Naive thymus-derived CD8-positive, alpha-beta T cell (primary cell): ENCODE measurements at regions not wholly inside any gene's neighbourhood (a gene's known extent, or its start where the extent isn't known, plus 50 kb on each side); places are given as distances from the start of the nearest gene placed in this dataset.
A peak's percentile ranks its signal among the peaks of the same experiment; 100 is the strongest.
"Not testable (repeated sequence)": the region's sequence is repeated elsewhere in the genome, so short reads cannot be mapped to it uniquely, and the experiment has no call there.

ENCODE experiments used
- ATAC-seq, 2 donors: fragments of 150-1000 bp; cut with Tn5 transposase in 1 of 2; sonication (Bioruptor Pico), chemical (Tn5 transposase) in 1 of 2; 1 replicate in 1 of 2; 2 replicates in 1 of 2; pipeline ENCODE4 v1.10.0; 2021; ENCODE audit warnings: mild to moderate bottlenecking in 2 of 2, moderate library complexity in 2 of 2
- POLR2A ChIA-PET: fragments of 350-600 bp; sonication (Branson Sonifier 250); formaldehyde crosslinking; loops from one replicate; lab custom pipeline; 2021; ENCODE audit warnings: antibody characterized with exemption; lab: Charles Lee
- DNase-seq, 10 donors: peaks; one replicate each; pipeline versions ENCODE4 v3.0.0 to v3.0.0-alpha.2; 2020 to 2022
- H3K27ac Mint-ChIP-seq, 10 donors: one replicate each; pipeline ENCODE4 v1.8.0; 2020 to 2022; ENCODE audit warnings: mild to moderate bottlenecking in 10 of 10, mixed read lengths in 10 of 10, moderate library complexity in 4 of 10, inconsistent platforms in 1 of 10
- H3K27me3 Mint-ChIP-seq, 5 donors: one replicate each; pipeline ENCODE4 v1.8.0; 2021 to 2022; ENCODE audit warnings: mixed read lengths in 5 of 5
- H3K36me3 Mint-ChIP-seq, 3 donors: one replicate each; pipeline ENCODE4 v1.8.0; 2020 to 2022; ENCODE audit warnings: mixed read lengths in 3 of 3, mild to moderate bottlenecking in 2 of 3, inconsistent platforms in 1 of 3
- H3K4me1 Mint-ChIP-seq, 4 donors: one replicate each; pipeline ENCODE4 v1.8.0; 2021 to 2022; ENCODE audit warnings: mixed read lengths in 4 of 4
- H3K4me3 Mint-ChIP-seq, 10 donors: one replicate each; pipeline ENCODE4 v1.8.0; 2020 to 2022; ENCODE audit warnings: mild to moderate bottlenecking in 10 of 10, mixed read lengths in 10 of 10, moderate library complexity in 6 of 10, inconsistent platforms in 1 of 10
- H3K9me3 Mint-ChIP-seq, 9 donors: one replicate each; pipeline ENCODE4 v1.8.0; 2020 to 2022; ENCODE audit warnings: mixed read lengths in 9 of 9, mild to moderate bottlenecking in 3 of 9, inconsistent platforms in 1 of 9, moderate library complexity in 1 of 9

DNA sequence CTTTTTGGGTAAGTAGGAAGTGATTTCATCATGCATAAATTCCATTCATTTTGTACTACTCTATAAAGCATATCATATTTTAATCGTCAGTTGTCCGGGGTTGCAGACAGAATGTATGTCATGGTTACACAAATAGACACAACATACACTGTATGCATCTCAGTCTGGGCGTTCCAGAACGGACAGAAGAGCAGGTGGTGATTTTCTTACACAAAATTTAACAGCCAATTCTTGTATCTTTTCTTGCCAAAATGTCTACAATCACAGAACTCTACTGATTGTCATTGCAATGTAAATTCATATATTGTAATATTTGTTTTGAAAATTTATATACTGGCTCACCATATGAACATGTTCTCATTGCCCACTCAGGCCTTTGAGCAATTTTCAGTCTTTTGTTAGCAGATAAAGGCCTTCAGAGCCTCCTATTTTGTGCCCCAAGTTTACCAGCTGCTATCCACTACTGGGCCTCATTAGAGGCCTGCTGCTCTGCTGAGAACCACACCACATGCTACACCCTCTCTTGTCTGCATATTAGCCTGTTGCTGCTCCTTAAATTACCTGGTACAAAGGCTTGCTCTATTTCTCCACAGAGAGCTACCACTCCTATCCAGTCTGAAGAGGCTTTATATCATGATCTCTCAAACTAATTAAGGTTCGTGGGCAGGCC is 61.5 kb downstream of the PRDM13 start:
- DNase-seq (no peak), ATAC-seq (no peak)
- H3K36me3 Mint-ChIP-seq, result no peaks in the 10 kb centered on the region
- no peaks in the 10 kb centered on the region for H3K9me3 Mint-ChIP-seq
- POLR2A ChIA-PET, result interaction anchor here (1.1 kb wide), 1 partner anchor 8 kb away, joined by 3 read pairs; no protein-coding TSS in a partner anchor
- H3K4me3 Mint-ChIP-seq, result no peak overlapping the region
- peaks cover 0 to 30% (median 9%) of the 10 kb centered on the region in 5 donors for H3K27me3 Mint-ChIP-seq
- no peak overlapping the region for H3K27ac Mint-ChIP-seq
- no peaks in the 10 kb centered on the region for H3K4me1 Mint-ChIP-seq

DNA sequence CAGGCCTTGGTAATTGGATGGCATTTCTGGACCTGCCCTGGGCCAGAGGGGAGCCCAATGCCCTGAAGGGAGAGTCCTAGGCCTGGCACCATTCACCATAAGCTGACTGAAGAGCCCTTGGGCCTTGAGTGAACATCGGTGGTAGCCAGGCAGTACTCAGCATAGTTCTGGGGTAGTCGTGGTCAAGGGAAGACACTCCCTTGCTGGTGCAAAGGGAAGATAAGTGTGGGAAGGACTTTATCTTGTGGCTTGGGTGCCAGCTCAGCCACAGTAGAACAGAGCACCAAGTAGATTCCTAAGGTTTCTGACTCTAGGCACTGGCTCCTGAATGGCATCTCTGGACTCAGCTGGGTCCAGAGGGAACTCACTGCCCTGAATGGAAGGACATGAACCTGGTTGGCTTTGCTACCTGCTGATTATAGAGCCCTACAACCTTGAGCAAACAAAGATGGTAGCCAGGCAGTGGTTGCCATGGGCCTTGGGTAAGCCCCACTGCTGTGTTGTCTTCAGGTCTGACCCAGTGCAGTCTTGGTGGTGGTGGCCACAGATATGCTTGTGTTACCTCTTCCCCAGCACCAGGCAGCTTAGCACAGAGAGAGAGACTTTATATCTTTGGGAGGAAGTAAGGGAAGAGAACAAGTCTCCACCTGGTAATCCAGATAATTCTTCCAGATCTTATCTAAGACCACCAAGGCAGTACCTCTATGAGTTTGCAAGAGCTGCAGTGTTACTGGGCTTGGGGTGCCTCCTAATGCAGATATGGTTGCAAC is 83.5 kb downstream of the PRDM13 start:
- Mint-ChIP-seq H3K36me3 (peaks cover 2 to 19% (median 2%) of the 10 kb centered on the region in 3 donors), H3K4me3 (no peak overlapping the region), H3K27me3 (peaks cover 16 to 69% (median 29%) of the 10 kb centered on the region in 5 donors), H3K9me3 (peaks cover 0 to 20% (median 10%) of the 10 kb centered on the region in 9 donors), H3K4me1 (no peaks in the 10 kb centered on the region), H3K27ac (no peak overlapping the region)
- ATAC-seq (no peak), DNase-seq (no peak)
- POLR2A ChIA-PET, result no interaction called here

DNA sequence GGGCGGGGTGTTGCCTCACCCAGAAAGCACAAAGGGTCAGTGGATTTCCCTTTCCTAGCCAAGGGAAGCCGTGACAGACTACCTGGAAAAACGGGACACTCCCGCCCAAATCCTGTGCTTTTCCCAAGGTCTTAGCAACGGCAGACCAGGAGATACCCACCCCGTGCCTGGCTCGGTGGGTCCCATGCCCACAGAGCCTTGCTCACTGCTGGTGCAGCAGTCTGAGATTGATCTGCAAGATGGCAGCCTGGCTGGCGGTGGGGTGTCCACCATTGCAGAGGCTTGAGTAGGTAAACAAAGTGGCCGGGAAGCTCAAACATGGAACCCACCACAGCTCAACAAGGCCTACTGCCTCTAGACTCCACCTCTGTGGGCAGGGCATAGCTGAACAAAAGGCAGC is 95.7 kb downstream of the PRDM13 start:
- peaks cover 11 to 66% (median 26%) of the 10 kb centered on the region in 5 donors for H3K27me3 Mint-ChIP-seq
- H3K4me1 Mint-ChIP-seq, H3K9me3 Mint-ChIP-seq, H3K36me3 Mint-ChIP-seq, H3K4me3 Mint-ChIP-seq, DNase-seq, H3K27ac Mint-ChIP-seq, POLR2A ChIA-PET, ATAC-seq: not testable (repeated sequence)

DNA sequence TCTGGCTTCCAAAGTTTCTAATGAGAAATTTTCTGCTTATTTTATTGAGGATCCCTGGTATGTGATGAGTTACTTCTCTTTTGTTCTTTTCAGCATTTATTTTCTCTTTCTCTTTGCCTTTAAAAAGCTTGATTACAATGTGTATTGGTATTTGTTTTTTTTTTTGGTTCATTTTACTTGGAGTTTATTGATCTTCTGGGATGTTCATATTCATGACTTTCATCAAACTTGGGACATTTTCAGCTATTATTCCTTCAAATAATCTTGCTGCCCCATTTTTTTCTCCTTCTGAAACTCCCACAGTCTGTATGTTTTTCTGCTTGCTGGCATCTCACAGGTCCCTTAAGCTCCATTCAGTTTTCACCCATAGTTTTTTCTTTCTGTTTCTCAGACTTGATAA is 102.4 kb downstream of the PRDM13 start:
- ATAC-seq (no peak), DNase-seq (no peak)
- no peaks in the 10 kb centered on the region for H3K4me1 Mint-ChIP-seq
- H3K36me3 Mint-ChIP-seq, result no peaks in the 10 kb centered on the region
- no peaks in the 10 kb centered on the region for H3K9me3 Mint-ChIP-seq
- H3K27me3 Mint-ChIP-seq, result peaks cover 3 to 20% (median 7%) of the 10 kb centered on the region in 5 donors
- H3K27ac Mint-ChIP-seq, result no peak overlapping the region
- POLR2A ChIA-PET, result no interaction called here
- no peak overlapping the region for H3K4me3 Mint-ChIP-seq

DNA sequence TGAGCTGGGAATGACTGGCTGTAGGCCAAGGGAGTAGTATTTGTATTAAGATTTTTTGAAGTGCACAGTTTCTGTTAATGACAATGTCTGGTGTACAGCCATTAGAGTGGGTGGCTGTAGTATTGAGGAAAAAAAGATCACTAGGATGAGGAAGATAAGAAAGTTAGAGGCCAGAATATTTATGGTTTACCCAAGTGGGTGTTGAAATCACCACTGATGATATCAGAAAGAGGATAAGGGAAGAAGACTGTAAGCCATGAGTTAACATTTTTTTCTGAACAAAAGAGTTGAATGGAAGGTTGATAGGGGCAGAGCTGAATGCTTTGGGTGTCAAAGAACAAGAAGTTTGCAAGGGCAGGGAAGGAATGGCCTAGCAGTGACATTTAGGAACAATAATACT is 104.7 kb downstream of the PRDM13 start:
- Mint-ChIP-seq H3K36me3 (no peaks in the 10 kb centered on the region), H3K4me3 (no peak overlapping the region), H3K27ac (no peak overlapping the region), H3K9me3 (peaks cover 0 to 2% (median 0%) of the 10 kb centered on the region in 9 donors), H3K27me3 (peaks cover 4 to 14% (median 11%) of the 10 kb centered on the region in 5 donors), H3K4me1 (no peaks in the 10 kb centered on the region)
- DNase-seq, result no peak
- POLR2A ChIA-PET, result no interaction called here
- no peak for ATAC-seq

DNA sequence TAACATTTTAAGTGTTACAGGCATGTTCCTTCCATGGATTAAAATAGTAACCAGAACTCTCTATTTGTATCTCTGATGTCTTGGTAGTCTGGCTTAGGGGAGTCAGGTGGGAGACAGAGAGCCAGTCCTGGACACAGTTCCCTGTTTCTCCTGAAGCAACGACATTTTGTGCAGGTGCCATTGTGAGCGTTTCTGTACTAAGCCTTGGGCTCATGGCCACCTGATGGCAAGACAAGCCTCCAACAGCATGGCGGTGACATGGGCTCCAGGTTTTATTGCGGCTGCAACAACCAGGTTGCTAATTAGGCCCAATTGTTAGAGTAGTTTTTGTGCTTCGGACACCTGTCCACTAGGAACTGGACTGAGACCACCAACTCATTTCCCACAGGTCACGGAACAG is 105.3 kb downstream of the PRDM13 start:
- Mint-ChIP-seq H3K36me3 (no peaks in the 10 kb centered on the region), H3K27ac (no peak overlapping the region), H3K9me3 (peaks cover 0 to 8% (median 3%) of the 10 kb centered on the region in 9 donors), H3K4me1 (no peaks in the 10 kb centered on the region), H3K4me3 (no peak overlapping the region), H3K27me3 (peaks cover 6 to 18% (median 17%) of the 10 kb centered on the region in 5 donors)
- POLR2A ChIA-PET, result no interaction called here
- ATAC-seq, result no peak
- no peak for DNase-seq

DNA sequence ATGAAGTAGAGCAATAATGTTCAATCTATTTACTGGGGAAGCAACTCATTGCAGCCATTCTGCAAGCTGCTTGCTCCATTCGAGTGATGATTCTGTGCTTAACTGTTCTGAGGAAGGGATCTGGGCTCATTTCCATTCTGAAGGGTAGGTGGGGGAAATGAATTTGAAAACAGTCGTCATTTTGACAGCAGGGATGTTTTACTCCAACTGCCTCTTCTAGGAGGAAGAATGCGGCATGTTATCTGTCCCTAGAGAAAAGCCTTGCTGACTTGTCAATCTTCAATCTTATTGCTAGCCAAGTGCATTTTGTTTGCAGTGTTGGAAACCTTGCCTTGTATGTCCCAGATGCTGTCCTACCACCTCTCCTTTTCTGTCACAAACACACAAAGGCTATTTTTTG is 105.9 kb downstream of the PRDM13 start:
- H3K27ac Mint-ChIP-seq, result no peak overlapping the region
- peaks cover 0 to 11% (median 3%) of the 10 kb centered on the region in 9 donors for H3K9me3 Mint-ChIP-seq
- POLR2A ChIA-PET, result no interaction called here
- H3K4me1 Mint-ChIP-seq, result no peaks in the 10 kb centered on the region
- no peak overlapping the region for H3K4me3 Mint-ChIP-seq
- H3K36me3 Mint-ChIP-seq, result no peaks in the 10 kb centered on the region
- ATAC-seq, result no peak
- peaks cover 6 to 19% (median 17%) of the 10 kb centered on the region in 5 donors for H3K27me3 Mint-ChIP-seq
- no peak for DNase-seq

DNA sequence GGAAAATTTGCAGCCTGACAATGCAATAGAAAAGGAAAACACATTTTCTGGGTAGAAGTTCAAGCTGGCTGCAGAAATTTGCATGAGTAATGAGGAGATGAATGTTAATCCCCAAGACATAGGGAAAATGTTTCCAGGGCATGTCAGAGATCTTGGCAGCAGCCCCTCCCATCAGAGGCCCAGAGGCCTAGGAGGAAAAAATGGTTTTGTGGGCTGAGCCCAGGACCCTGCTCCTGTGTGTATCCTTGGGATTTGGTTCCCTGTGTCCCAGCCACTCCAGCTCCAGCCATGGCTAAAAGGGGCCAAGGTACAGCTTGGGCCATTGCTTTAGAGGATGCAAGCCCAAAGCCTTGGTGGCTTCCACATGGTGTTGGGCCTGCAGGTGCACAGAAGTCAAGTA is 115.4 kb downstream of the PRDM13 start:
- POLR2A ChIA-PET, ATAC-seq, H3K4me1 Mint-ChIP-seq, H3K4me3 Mint-ChIP-seq, DNase-seq, H3K27ac Mint-ChIP-seq: not testable (repeated sequence)
- Mint-ChIP-seq H3K9me3 (peaks cover 0 to 20% (median 10%) of the 10 kb centered on the region in 9 donors), H3K36me3 (peaks cover 0 to 12% (median 0%) of the 10 kb centered on the region in 3 donors), H3K27me3 (peaks cover 23 to 61% (median 34%) of the 10 kb centered on the region in 5 donors)

DNA sequence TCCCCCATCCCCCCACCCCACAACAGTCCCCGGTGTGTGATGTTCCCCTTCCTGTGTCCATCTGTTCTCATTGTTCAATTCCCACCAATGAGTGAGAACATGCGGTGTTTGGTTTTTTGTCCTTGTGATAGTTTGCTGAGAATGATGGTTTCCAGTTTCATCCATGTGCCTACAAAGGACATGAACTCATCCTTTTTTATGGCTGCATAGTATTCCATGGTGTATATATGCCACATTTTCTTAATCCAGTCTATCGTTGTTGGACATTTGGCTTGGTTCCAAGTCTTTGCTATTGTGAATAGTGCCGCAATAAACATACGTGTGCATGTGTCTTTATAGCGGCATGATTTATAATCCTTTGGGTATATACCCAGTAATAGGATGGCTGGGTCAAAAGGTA is 123.6 kb downstream of the PRDM13 start:
- POLR2A ChIA-PET, H3K4me1 Mint-ChIP-seq, DNase-seq, H3K9me3 Mint-ChIP-seq, H3K27ac Mint-ChIP-seq, H3K36me3 Mint-ChIP-seq, H3K4me3 Mint-ChIP-seq, ATAC-seq: not testable (repeated sequence)
- peaks cover 10 to 27% (median 15%) of the 10 kb centered on the region in 5 donors for H3K27me3 Mint-ChIP-seq

DNA sequence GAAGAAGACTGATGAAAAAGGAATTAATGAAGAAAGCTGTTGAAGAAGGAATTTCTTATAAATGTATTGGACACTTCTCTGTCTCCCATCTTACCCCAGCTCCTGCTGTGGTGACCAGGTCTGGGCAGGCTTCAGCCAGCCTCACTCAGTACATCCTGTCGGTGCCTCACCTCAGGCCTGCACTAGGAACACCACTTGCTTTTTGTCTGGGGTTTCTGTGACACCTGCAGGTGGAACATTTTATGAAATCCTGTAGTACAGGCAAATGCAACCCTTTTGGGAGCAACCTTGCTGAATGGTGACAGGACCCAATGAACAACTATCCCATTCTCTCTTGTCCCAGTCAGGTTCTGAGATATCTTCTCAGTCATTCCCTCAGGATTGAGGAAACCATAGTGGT is 129.7 kb downstream of the PRDM13 start:
- Mint-ChIP-seq H3K4me3 (no peak overlapping the region), H3K27me3 (peaks cover 22 to 68% (median 35%) of the 10 kb centered on the region in 5 donors), H3K9me3 (peaks cover 0 to 2% (median 0%) of the 10 kb centered on the region in 9 donors), H3K36me3 (no peaks in the 10 kb centered on the region), H3K4me1 (peaks cover 0 to 4% (median under 1%) of the 10 kb centered on the region in 4 donors), H3K27ac (no peak overlapping the region)
- DNase-seq (no peak), ATAC-seq (no peak)
- POLR2A ChIA-PET, result no interaction called here

DNA sequence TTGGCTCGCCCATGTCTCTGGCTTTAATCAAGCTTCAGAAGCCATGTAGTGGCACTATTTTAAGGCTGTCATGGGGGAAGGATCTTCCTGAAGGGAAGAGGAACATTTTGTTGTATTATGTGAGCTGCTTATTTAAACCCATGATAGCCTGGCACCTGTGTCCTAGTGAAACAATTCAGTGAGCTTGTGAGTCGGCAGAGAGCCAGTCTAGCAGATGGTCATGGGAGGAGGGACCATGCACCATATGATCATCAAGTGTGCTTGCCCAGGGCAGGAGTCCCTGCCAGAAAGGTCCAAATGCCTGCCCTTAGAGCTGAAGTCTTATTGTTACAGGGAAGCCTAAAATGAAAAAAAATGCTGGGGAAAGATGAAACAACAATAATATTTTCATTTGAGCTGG is 132.9 kb downstream of the PRDM13 start:
- Mint-ChIP-seq H3K9me3 (no peaks in the 10 kb centered on the region), H3K4me1 (no peaks in the 10 kb centered on the region), H3K27ac (no peak overlapping the region), H3K4me3 (no peak overlapping the region), H3K27me3 (peaks cover 25 to 74% (median 43%) of the 10 kb centered on the region in 5 donors), H3K36me3 (no peaks in the 10 kb centered on the region)
- DNase-seq (no peak), ATAC-seq (no peak)
- POLR2A ChIA-PET, result no interaction called here

DNA sequence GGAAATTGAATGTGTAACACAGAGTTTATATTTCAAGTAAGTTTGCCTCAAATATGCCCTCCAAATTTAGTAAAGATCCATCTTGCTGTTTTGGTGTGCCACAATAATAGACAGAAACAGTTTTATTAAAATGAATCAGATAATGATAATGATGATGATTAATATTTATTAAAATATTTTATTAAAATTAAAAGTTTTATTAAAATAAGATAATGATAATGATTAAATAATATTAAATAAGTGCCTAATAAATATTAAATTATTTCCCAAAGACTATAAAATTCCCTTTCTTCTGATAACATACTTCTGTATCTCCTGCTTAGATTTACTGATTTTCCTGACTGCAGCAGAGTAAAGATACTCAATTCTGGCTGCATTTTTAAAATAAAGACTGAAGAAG is 134.5 kb downstream of the PRDM13 start:
- Mint-ChIP-seq H3K36me3 (no peaks in the 10 kb centered on the region), H3K4me3 (no peak overlapping the region), H3K4me1 (no peaks in the 10 kb centered on the region), H3K27me3 (peaks cover 27 to 74% (median 46%) of the 10 kb centered on the region in 5 donors), H3K27ac (no peak overlapping the region), H3K9me3 (no peaks in the 10 kb centered on the region)
- POLR2A ChIA-PET, result no interaction called here
- ATAC-seq (no peak), DNase-seq (no peak)

DNA sequence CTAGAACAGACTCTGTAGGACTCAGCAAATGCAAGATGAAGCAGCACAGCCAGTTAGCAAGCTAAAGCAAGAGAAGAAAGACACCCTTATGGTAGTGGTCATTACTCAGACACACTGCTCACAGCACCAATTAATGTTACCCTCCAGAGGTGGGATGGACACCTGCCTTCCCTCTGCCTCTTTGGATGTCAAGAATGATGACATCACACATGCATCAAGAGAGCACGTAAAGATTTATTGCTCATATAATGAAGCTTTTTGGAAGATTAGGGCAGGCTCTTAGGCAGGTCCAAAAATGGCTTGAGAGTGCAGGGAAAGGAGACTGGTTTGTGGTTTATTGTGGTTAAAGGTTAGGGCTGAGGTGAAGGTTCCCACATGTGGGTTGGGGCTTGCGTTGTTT is 137.0 kb downstream of the PRDM13 start:
- POLR2A ChIA-PET, result no interaction called here
- no peaks in the 10 kb centered on the region for H3K9me3 Mint-ChIP-seq
- H3K4me3 Mint-ChIP-seq, result no peak overlapping the region
- H3K27me3 Mint-ChIP-seq, result peaks cover 27 to 64% (median 47%) of the 10 kb centered on the region in 5 donors
- ATAC-seq, result no peak
- peak overlapping the region in 1 of 10 donors; percentile 4 for H3K27ac Mint-ChIP-seq
- H3K4me1 Mint-ChIP-seq, result no peaks in the 10 kb centered on the region
- H3K36me3 Mint-ChIP-seq, result no peaks in the 10 kb centered on the region
- no peak for DNase-seq
